D721Med (cell line): ENCODE measurements at regions not wholly inside any gene's neighbourhood (a gene's known extent, or its start where the extent isn't known, plus 50 kb on each side); places are given as distances from the start of the nearest gene placed in this dataset.
A peak's percentile ranks its signal among the peaks of the same experiment; 100 is the strongest.
"Not testable (repeated sequence)": the region's sequence is repeated elsewhere in the genome, so short reads cannot be mapped to it uniquely, and the experiment has no call there.

Experiments
- DNase-seq: peaks from one replicate; pipeline ENCODE4 v3.0.0; 2011; ENCODE audit warnings: low spot score; ENCODE audit not compliant: insufficient read length
- FAIRE-seq: peaks from 2 replicates; lab custom pipeline; 2011; peaks lifted over from hg19 to GRCh38; lab: Jason Lieb, UNC
- TF ChIP-seq, protein P1 (sequence below): IDR thresholded peaks from 2 replicates; pipeline ENCODE4 v1.5.1; 2012; ENCODE audit warnings: mild to moderate bottlenecking, control low read depth; ENCODE audit not compliant: insufficient read depth; ENCODE audit errors: missing control alignments

DNA sequence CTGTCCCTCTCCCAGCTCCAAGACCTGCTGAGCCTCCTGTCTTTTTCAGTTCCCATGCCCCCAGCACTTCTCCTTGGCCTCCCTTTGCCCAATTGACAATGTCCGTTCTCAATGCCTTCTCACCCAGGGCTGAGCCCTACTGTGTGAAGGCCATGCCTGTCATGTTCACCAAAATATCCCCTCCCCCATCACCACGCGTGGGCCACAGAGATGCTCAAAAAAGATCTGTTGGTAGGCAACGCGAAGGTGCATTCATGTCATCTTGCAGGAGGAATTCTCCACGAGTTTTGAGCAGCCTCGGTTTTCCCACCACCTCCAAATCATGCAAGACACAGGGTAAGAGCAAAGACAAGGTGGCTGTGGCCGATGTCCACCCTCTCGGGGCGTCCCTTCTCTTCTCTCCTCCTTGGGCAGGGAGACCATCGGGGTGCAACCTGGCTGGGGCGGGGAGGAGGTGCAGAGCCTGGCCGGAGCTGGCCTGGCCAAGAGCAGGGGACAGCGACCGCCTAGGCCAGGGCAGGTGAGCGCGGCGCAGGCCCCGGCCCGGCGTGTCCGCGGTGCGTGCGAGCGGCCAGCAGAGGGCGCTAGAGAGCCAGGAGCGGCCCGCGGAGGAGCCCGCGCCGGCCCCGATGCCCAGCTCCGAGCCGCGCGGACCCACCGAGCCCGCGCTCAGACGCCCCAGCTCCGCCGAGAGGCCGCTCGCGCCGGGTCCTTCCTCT, 56.3 kb upstream of the KRTAP5-11 start:
- DNase-seq: peak; percentile 17
- not testable (repeated sequence) for FAIRE-seq
- TF ChIP-seq, protein P1, sequence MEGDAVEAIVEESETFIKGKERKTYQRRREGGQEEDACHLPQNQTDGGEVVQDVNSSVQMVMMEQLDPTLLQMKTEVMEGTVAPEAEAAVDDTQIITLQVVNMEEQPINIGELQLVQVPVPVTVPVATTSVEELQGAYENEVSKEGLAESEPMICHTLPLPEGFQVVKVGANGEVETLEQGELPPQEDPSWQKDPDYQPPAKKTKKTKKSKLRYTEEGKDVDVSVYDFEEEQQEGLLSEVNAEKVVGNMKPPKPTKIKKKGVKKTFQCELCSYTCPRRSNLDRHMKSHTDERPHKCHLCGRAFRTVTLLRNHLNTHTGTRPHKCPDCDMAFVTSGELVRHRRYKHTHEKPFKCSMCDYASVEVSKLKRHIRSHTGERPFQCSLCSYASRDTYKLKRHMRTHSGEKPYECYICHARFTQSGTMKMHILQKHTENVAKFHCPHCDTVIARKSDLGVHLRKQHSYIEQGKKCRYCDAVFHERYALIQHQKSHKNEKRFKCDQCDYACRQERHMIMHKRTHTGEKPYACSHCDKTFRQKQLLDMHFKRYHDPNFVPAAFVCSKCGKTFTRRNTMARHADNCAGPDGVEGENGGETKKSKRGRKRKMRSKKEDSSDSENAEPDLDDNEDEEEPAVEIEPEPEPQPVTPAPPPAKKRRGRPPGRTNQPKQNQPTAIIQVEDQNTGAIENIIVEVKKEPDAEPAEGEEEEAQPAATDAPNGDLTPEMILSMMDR: peak; percentile 60

DNA sequence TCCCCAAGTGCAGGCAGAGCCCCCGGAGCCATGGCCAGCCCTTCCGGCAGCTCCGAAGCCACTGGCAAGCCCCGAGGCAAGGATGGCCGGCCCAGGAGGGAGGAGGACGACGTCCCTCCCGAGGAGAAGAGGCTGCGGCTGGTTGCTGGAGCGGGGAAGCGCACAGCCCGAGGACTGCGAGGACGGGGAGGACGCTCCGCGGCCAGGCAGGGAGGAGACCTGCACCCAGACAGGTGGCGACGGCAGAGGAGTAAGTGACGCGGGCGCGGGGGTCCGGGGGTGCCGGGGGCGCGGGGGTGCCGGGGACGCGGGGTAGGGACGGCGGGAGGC, 56.8 kb upstream of the KRTAP5-11 start:
- DNase-seq, FAIRE-seq: not testable (repeated sequence)

DNA sequence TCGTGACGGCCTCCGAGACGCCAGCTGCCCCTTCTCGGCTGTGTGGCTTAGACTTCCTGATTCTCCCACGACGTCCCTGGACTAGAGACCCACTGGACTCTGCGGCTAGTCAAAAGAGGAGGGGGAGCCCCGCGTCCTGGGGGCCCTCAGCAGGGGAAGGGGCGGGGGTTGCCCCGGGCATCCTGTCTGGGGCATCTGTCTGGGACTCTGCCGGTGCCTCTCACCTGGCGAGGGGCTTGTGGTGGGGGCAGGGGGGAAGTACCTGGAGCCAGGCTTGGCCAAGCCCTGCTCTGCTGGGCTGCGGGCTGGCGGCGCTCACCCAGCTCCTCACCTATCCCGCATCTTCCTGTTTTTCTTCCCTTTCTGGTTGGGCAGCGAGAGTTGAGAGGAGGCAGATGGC, 57.2 kb upstream of the KRTAP5-11 start:
- FAIRE-seq, DNase-seq: not testable (repeated sequence)

DNA sequence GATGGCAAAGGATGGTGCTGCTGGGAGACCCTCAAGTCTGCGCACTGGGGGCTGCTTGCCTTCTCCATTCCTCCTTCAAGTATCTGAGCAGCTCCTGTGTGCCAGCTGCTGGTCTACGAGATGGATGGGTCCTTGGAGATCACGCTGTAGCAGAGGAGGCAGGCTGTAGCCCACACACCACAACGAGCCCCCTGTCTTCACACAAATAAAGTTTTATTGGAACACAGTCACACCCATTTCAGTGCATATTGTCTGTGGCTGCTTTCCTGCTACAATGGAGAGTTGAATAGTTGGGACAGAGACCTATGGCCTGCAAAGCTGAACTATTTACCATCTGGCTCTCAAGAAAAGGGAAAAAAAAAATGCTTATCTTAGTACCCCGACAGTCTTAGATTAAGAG, 64.4 kb upstream of the KRTAP5-11 start:
- DNase-seq, FAIRE-seq: not testable (repeated sequence)

DNA sequence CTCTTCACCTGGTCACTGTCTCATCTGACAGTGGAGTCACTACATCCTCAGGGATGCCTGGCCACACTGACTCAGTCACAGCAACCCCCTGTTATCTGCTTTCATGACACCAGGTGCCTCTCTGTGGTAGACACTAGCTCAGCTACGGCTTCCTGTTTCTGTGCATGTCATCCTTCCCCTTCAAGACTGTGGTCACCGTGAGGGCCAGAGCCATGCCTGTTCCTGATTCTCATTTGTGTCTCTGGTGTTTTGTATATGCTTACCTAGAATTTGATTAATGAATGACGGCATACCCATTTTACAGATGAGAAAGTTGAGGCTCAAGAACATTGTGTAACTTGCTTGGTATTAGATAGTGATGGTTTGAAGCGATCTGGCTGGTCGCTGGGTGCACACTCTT, 70.3 kb upstream of the KRTAP5-11 start:
- DNase-seq, FAIRE-seq: not testable (repeated sequence)

DNA sequence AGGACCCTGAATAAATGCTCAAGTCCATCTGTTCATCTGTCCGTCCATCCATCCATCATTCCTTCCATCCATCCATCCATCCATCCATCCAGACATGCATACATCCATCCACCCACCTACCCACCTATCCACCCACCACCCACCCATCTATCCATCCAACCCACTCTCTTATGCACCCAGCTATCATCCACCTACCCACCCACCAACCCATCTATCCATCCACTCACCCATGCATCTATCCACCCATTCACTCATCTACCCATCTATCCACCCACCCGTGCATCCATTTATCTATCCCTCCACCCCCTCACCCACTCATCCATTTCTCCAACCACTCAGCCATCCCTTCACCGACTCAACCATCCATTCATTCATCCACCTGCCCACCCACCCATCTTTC, 71.7 kb upstream of the KRTAP5-11 start:
- not testable (repeated sequence) for FAIRE-seq, DNase-seq

DNA sequence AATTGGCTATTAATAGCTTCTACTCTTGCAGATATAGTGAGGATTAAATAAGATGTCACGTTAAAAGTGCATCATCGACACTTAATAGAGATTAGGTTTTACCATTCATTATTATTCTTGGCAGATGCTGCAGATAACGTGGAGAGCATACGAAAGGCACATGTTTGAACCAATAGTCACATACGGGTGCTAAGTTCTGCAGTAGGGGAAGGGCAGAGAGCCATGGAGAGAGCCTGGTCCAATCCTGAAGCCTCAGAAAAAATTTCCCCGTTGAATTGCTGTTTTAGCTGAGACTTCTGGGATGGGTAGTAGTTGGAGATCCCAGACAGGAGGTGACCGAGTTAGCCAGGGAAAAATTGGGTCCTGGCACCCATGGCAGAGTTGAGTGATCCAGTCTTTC, 72.4 kb upstream of the KRTAP5-11 start:
- not testable (repeated sequence) for FAIRE-seq, DNase-seq

DNA sequence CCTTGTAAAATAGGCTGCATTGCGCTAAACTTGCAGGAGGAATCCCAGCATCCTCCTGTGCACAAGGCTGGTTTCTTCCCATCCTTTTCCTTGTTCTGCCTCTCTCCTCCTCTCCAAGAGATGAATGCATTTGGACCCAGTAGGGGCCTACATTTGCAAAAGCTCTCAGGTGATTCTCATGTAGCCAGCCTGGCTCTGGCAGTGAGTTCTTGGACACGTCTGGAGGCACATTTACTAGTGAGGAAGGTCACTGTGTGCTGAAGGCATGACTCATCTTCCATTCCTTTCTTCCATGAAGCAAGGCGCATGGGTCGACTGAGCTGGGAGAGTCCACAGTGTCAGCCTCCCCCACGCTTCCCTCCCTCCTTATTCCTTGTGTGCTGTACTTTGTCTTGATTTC, 73.8 kb upstream of the KRTAP5-11 start:
- DNase-seq, FAIRE-seq: not testable (repeated sequence)

DNA sequence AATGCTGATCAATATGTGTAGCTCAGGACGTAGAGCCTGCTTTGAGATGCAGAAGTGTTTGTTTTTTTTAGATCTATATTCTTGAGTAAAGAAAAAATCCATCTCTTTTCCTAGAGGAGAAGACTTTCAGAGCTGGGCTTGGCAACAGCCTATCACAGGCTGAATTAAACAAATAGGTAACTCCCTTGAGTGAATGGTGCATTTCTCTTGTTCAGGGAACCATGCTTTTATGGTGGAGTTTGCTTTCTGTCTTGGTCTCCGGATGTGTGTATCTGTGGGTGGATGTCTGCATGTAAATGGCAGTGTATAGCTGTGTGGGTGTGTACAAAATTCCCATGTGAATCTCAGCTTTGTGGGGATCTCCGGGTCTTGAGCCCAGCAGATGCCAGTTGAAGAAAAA, 82.3 kb upstream of the KRTAP5-11 start:
- not testable (repeated sequence) for DNase-seq

DNA sequence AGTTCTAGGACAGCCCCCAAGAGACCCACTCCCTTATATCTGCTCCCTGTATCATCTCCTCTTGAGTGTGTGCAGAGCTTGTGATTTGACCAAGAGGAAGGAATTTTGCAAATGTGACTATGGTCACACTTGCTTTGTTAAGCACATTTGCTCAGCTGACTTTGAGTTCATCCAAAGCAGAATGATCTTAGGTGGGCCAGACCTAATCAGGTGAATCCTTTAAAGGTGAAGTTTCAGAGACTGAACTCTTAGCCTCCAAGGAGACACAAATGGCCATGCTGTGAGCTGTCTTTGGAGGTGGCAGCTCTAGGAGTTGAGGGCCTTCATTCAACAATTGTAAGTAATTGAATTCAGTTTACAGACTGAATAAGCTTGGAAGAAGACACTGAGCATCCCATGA, 115.4 kb upstream of the KRTAP5-11 start:
- DNase-seq, FAIRE-seq: not testable (repeated sequence)

More for the DNA sequence above, 82.3 kb upstream of the KRTAP5-11 start:
- FAIRE-seq: not testable (repeated sequence)

DNA sequence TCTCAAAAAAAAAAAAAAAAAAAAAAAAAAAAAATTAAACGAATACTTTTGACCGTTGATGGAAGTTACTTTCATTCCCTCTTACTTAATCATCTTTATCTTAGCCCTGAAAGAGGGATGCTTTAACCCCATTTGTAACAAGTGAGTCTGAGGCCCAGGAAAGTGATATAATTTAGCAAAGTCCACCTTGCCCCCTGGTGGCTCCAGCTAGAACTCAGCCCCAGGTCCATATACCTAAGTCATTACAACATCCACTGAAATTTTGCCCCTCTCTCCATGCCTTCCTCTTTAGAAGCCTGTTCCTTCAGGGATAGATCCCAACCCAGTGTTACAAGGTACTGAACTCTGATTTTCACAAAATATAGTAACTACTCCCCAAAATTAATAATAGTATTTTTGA, 116.3 kb upstream of the KRTAP5-11 start:
- DNase-seq, FAIRE-seq: not testable (repeated sequence)

DNA sequence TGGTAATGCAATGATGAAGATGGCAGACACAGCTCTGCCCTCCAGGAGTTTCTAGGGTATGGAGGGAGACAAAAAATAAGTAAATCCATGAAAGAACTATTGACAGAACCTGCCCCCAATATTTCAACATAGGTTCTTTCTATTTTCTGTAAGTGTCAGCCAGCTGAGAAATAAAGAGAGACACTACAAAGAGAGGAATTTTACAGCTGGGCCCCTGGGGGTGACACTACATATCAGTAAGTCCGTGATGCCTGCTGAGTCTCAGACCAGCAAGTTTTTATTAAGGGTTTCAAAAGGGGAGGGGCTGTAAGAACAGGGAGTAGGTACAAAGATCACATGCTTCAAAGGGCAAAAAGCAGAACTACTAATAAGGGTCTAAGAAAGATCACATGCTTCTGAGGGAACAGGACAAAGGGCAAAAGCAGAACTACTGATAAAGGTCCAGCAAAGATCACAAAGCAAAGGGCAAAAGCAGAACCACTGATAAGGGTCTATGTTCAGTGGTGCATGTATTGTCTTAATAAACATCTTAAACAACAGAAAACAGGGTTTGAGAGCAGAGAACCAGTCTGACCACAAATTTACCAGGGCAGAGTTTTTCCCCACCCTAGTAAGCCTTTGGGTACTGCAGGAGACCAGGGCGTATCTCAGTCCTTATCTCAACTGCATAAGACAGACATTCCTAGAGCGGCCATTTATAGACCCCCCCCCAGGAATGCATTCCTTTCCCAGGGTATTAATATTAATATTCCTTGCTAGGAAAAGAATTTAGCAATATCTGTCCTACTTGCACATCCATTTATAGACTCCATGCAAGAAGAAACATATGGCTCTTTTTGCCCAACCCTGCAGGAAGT, 119.0 kb upstream of the KRTAP5-11 start:
- not testable (repeated sequence) for DNase-seq, FAIRE-seq

DNA sequence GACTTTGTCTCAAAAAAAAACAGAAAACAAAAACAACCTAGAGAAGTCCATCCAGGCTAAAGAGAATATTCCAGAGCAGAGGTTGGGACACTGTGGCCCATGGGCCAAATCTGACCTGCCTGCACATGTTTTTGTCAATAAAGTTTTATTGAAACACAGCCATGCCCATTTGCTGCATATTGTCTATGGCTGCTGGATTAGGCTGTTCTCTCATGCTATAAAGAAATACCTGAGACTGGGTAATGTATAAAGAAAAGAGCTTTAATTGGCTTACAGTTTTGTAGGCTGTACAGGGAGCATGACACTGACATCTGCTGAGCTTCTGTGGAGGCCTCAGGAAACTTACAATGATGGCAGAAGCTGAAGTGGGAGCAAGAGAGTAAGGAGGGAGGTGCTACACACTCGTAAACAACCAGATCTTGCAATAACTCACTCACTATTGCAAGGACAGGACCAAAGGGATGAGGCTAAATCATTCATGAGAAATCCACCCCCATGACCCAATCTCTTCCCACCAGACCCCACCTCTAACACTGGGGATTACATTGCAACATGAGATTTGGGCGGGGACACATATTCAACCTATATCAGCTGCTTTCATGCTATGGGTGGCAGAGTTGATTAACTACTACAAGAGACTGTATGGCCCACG, 122.5 kb upstream of the KRTAP5-11 start:
- FAIRE-seq, DNase-seq: not testable (repeated sequence)

DNA sequence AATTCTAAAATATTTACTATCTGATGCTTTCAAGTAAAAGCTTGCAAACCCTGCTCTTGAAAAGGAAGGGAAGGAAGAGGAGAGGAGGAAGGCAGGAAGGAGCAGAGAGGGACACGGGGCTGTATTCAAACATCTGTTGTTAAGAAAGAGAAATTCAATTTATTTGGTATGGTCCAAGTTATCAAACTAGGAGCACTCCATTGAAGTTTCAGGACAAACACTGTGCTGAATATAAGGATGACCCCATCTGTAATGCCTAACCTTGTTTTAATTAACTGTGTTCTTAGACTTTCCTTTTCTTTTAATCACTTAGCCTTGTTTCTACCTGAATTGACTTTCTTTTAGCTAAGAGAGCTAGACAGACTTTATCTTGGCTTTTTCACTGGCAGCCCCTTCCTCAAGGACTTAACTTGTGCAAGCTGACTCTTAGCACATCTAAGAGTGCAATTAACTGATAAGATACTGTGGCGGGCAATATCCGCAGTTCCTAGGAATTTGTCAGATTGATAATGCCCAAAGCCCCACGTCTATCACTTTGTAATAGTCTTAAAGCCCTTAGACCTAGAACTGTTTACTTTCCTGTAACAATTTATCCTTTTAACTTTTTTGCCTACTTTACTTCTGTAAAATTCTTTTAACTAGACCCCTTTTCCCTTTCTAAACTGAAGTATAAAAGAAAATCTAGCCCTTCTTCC, 123.2 kb upstream of the KRTAP5-11 start:
- not testable (repeated sequence) for DNase-seq, FAIRE-seq

DNA sequence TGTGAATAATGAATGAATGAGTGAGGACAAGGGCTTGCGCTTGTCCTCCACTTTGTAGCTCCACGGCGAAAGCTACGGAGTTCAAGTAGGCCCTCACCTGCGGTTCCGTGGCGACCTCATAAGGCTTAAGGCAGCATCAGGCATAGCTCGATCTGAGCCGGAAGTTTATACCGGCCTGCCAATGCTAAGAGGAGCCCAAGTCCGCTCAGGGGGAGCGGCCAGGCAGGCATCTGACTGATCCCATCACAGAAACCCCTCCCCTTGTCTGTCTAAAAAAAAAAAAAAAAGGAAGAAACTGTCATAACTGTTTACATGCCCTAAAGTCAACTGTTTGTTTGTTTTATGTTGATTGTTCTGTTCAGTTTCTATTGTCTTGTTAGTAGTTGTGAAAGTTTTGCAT, 124.4 kb upstream of the KRTAP5-11 start:
- not testable (repeated sequence) for DNase-seq, FAIRE-seq

DNA sequence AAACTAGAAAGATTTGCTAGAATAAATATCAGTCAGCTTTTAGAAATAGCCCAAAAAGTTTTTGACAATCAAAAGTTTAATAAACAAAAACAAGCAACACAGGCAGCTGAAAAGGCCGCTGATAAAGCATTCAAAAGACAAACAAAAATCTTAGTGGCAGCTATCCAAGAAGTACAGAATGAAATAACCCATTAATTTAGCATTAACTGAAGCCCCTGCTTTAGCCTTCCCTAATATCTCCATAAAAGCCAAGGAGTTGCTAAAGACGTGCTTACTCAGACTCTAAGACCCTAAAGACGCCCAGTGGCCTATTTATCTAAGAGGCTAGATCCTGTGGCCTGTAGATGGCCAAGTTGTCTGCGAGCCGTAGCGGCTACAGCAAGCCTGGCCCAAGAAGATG, 123.5 kb upstream of the DEFB108B start:
- FAIRE-seq, DNase-seq: not testable (repeated sequence)

DNA sequence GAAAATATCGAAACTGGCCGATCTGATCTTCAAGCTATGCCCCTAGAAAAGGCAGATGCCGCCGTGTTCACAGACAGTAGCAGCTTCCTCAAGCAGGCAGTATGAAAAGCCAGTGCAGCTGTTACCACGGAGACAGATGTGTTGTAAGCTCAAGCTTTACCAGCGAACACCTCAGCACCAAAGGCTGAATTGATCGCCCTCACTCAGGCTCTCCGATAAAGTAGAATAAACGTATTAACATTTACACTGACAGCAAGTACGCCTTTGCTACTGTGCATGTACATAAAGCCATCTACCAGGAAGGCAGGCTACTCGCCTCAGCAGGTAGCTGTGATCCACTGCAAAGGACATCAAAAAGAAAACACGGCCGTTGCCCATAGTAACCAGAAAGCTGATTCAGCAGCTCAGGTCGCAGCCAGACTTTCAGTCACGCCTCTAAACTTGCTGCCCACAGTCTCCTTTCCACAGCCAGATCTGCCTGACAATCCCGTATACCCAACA, 122.8 kb upstream of the DEFB108B start:
- not testable (repeated sequence) for DNase-seq, FAIRE-seq
